Parathyroid adenoma (tissue), 2 donors: ENCODE measurements at regions not wholly inside any gene's neighbourhood (a gene's known extent, or its start where the extent isn't known, plus 50 kb on each side); places are given as distances from the start of the nearest gene placed in this dataset.
"Not testable (repeated sequence)": the region's sequence is repeated elsewhere in the genome, so short reads cannot be mapped to it uniquely, and the experiment has no call there.

Experiments used
- H2AFZ ChIP-seq: fragments of 300-600 bp; sonication (generic); one replicate; pipeline ENCODE4 v1.7.0; 2017; ENCODE audit warnings: antibody characterized with exemption, mild to moderate bottlenecking
- H3K27ac ChIP-seq: fragments of 300-600 bp; sonication (generic); one replicate; pipeline ENCODE4 v1.7.0; 2017
- H3K27me3 ChIP-seq: fragments of 300-600 bp; sonication (generic); one replicate; pipeline ENCODE4 v1.7.0; 2017; ENCODE audit warnings: low read length; ENCODE audit not compliant: control insufficient read depth, insufficient read depth
- H3K36me3 ChIP-seq: fragments of 300-600 bp; sonication (generic); one replicate; pipeline ENCODE4 v1.7.0; 2017; ENCODE audit warnings: low read length; ENCODE audit not compliant: control insufficient read depth, insufficient read depth
- H3K4me1 ChIP-seq: fragments of 300-600 bp; sonication (generic); one replicate; pipeline ENCODE4 v1.7.0; 2017; ENCODE audit warnings: control low read depth
- H3K4me2 ChIP-seq: fragments of 300-600 bp; sonication (generic); one replicate; pipeline ENCODE4 v1.7.0; 2017; ENCODE audit warnings: low read length
- H3K4me3 ChIP-seq: fragments of 300-600 bp; sonication (generic); one replicate; pipeline ENCODE4 v1.7.0; 2017; ENCODE audit warnings: low read depth, low read length
- H3K79me2 ChIP-seq: fragments of 300-600 bp; sonication (generic); one replicate; pipeline ENCODE4 v1.7.0; 2017; ENCODE audit warnings: control low read depth
- H3K9ac ChIP-seq: fragments of 300-600 bp; sonication (generic); one replicate; pipeline ENCODE4 v1.7.0; 2017; ENCODE audit warnings: mild to moderate bottlenecking
- H3K9me3 ChIP-seq: fragments of 300-600 bp; sonication (generic); one replicate; pipeline ENCODE4 v1.7.0; 2017; ENCODE audit warnings: low read length; ENCODE audit not compliant: control insufficient read depth
- CTCF ChIP-seq: fragments of 300-600 bp; sonication (generic); IDR thresholded peaks from one replicate; pipeline ENCODE4 v1.7.0; 2017; ENCODE audit warnings: antibody characterized with exemption, mild to moderate bottlenecking
- donor health status: primary hyperparathyroidism.

- no peaks in the 10 kb centered on the region for H3K4me1 ChIP-seq
- H3K4me2 ChIP-seq: no peak overlapping the region
- H3K27me3 ChIP-seq: no peaks in the 10 kb centered on the region
- H3K9me3 ChIP-seq: no peaks in the 10 kb centered on the region
- no peak overlapping the region for H3K27ac ChIP-seq
- no peaks in the 10 kb centered on the region for H3K79me2 ChIP-seq
- no peaks in the 10 kb centered on the region for H3K36me3 ChIP-seq
- H2AFZ ChIP-seq: no peak overlapping the region
- H3K4me3 ChIP-seq: no peak overlapping the region
- no peak for TF ChIP-seq CTCF
- H3K9ac ChIP-seq: no peak overlapping the region
Observed at GRCh38 chr22:25409240-25409639, 155.2 kb upstream of the GRK3 start.

- Histone ChIP-seq H3K79me2 (no peaks in the 10 kb centered on the region), H3K9ac (no peak overlapping the region), H3K4me1 (no peaks in the 10 kb centered on the region), H3K9me3 (no peaks in the 10 kb centered on the region), H3K27ac (no peak overlapping the region), H3K4me3 (no peak overlapping the region), H3K36me3 (no peaks in the 10 kb centered on the region), H2AFZ (no peak overlapping the region), H3K27me3 (no peaks in the 10 kb centered on the region), H3K4me2 (no peak overlapping the region)
- no peak for TF ChIP-seq CTCF
Observed at GRCh38 chr22:25410849-25411248, 153.6 kb upstream of the GRK3 start.

- Histone ChIP-seq H3K36me3 (no peaks in the 10 kb centered on the region), H2AFZ (no peak overlapping the region), H3K4me1 (no peaks in the 10 kb centered on the region), H3K27me3 (no peaks in the 10 kb centered on the region), H3K9me3 (no peaks in the 10 kb centered on the region), H3K4me2 (no peak overlapping the region), H3K79me2 (no peaks in the 10 kb centered on the region), H3K4me3 (no peak overlapping the region), H3K9ac (no peak overlapping the region), H3K27ac (no peak overlapping the region)
- TF ChIP-seq CTCF: no peak
Observed at GRCh38 chr22:25413620-25414019, 150.9 kb upstream of the GRK3 start.

GRCh38 chr22:25415731-25416130, 148.7 kb upstream of the GRK3 start:
- H3K27me3 ChIP-seq, H3K27ac ChIP-seq, H3K4me3 ChIP-seq, H3K9ac ChIP-seq, H3K9me3 ChIP-seq, H2AFZ ChIP-seq, H3K4me1 ChIP-seq, H3K4me2 ChIP-seq, H3K79me2 ChIP-seq, H3K36me3 ChIP-seq: not testable (repeated sequence)

- H3K9me3 ChIP-seq, H3K27ac ChIP-seq, H3K79me2 ChIP-seq, H3K36me3 ChIP-seq, H3K4me1 ChIP-seq, H3K4me3 ChIP-seq, H2AFZ ChIP-seq, H3K9ac ChIP-seq, H3K4me2 ChIP-seq, H3K27me3 ChIP-seq: not testable (repeated sequence)
Observed at GRCh38 chr22:25417826-25418225, 146.6 kb upstream of the GRK3 start.
